Mesenchymal stem cell (in vitro differentiated cells and primary cell): ENCODE measurements at regions not wholly inside any gene's neighbourhood (a gene's known extent, or its start where the extent isn't known, plus 50 kb on each side); places are given as distances from the start of the nearest gene placed in this dataset.

ENCODE experiments used
- DNase-seq: peaks from one replicate; pipeline ENCODE4 v3.0.0-alpha.2; 2013
- H2AFZ ChIP-seq: one replicate; pipeline ENCODE4 v1.6.1; 2013; ENCODE audit warnings: low read depth, mild to moderate bottlenecking, control low read depth, inconsistent platforms, low read length, moderate library complexity
- H2AK5ac ChIP-seq: 2 replicates; pipeline ENCODE4 v1.6.1; 2013; ENCODE audit warnings: low read length, moderate library complexity, mild to moderate bottlenecking, inconsistent platforms; ENCODE audit not compliant: severe bottlenecking
- H2BK120ac ChIP-seq: one replicate; pipeline ENCODE4 v1.6.1; 2013; ENCODE audit warnings: low read depth, mild to moderate bottlenecking, inconsistent platforms, low read length, moderate library complexity
- H2BK12ac ChIP-seq, 2 experiments: one replicate each; pipeline ENCODE4 v1.6.1; 2013; ENCODE audit warnings: inconsistent platforms in 2 of 2, low read length in 2 of 2, mild to moderate bottlenecking in 2 of 2, moderate library complexity in 2 of 2, control low read depth in 1 of 2
- H2BK15ac ChIP-seq: one replicate; pipeline ENCODE4 v1.6.1; 2013; ENCODE audit warnings: mild to moderate bottlenecking, low read depth, inconsistent platforms; ENCODE audit not compliant: poor library complexity, severe bottlenecking
- H2BK5ac ChIP-seq: 2 replicates; pipeline ENCODE4 v1.6.1; 2013; ENCODE audit warnings: low read depth, mild to moderate bottlenecking, low read length, control low read depth, inconsistent platforms; ENCODE audit not compliant: poor library complexity, severe bottlenecking
- H3K14ac ChIP-seq, 2 experiments: one replicate each; pipeline ENCODE4 v1.6.1; 2013; ENCODE audit warnings: inconsistent platforms in 2 of 2, low read length in 2 of 2, control low read depth in 1 of 2, mild to moderate bottlenecking in 1 of 2, moderate library complexity in 1 of 2
- H3K18ac ChIP-seq, 2 experiments: one replicate each; pipeline ENCODE4 v1.6.1; 2013; ENCODE audit warnings: inconsistent platforms in 2 of 2, low read length in 2 of 2, control low read depth in 1 of 2, low read depth in 1 of 2, mild to moderate bottlenecking in 1 of 2
- H3K23ac ChIP-seq, 2 experiments: one replicate each; pipeline ENCODE4 v1.6.1; 2013; ENCODE audit warnings: inconsistent platforms in 2 of 2, low read length in 2 of 2, mild to moderate bottlenecking in 2 of 2, moderate library complexity in 2 of 2, control low read depth in 1 of 2
- H3K27ac ChIP-seq: 2 replicates; pipeline ENCODE4 v1.5.1; 2013; ENCODE audit warnings: mild to moderate bottlenecking, moderate library complexity, low read length, control low read depth, inconsistent platforms; ENCODE audit not compliant: poor library complexity, severe bottlenecking
- H3K27me3 ChIP-seq, 2 experiments: 2 replicates each; pipeline versions ENCODE4 v1.6.1 to v1.7.0; 2013; ENCODE audit warnings: low read length in 2 of 2, mild to moderate bottlenecking in 2 of 2, moderate library complexity in 2 of 2, control low read depth in 1 of 2, inconsistent platforms in 1 of 2; ENCODE audit not compliant: control insufficient read depth in 1 of 2, insufficient read depth in 1 of 2
- H3K36me3 ChIP-seq, 2 experiments: 2 replicates each; pipeline versions ENCODE4 v1.6.1 to v1.7.0; 2013; ENCODE audit warnings: low read length in 2 of 2, control low read depth in 1 of 2, inconsistent platforms in 1 of 2, low read depth in 1 of 2, mild to moderate bottlenecking in 1 of 2; ENCODE audit not compliant: insufficient read depth in 2 of 2, control insufficient read depth in 1 of 2
- H3K4ac ChIP-seq, 2 experiments: one replicate each; pipeline ENCODE4 v1.6.1; 2013; ENCODE audit warnings: inconsistent platforms in 2 of 2, low read length in 2 of 2, mild to moderate bottlenecking in 2 of 2, moderate library complexity in 2 of 2, control low read depth in 1 of 2, low read depth in 1 of 2
- H3K4me1 ChIP-seq: 2 replicates; pipeline ENCODE4 v1.6.1; 2013; ENCODE audit warnings: low read depth, low read length, control low read depth; ENCODE audit not compliant: control insufficient read depth, insufficient read depth
- H3K4me2 ChIP-seq: 2 replicates; pipeline ENCODE4 v1.6.1; 2013; ENCODE audit warnings: low read length, mild to moderate bottlenecking, inconsistent platforms; ENCODE audit not compliant: poor library complexity, severe bottlenecking
- H3K4me3 ChIP-seq, 2 experiments: 2 replicates each; pipeline versions ENCODE4 v1.5.1 to v1.7.0; 2013; ENCODE audit warnings: low read length in 2 of 2, mild to moderate bottlenecking in 2 of 2, control low read depth in 1 of 2, low read depth in 1 of 2; ENCODE audit not compliant: insufficient read depth in 1 of 2
- H3K79me1 ChIP-seq: replicated peaks from 2 replicates; pipeline ENCODE4 v1.6.1; 2013; ENCODE audit warnings: mild to moderate bottlenecking, control low read depth, low read length, inconsistent platforms; ENCODE audit not compliant: poor library complexity, severe bottlenecking
- H3K9ac ChIP-seq: 2 replicates; pipeline ENCODE4 v1.7.0; 2013; ENCODE audit warnings: mild to moderate bottlenecking, low read length, moderate library complexity
- H3K9me3 ChIP-seq: 2 replicates; pipeline ENCODE4 v1.7.0; 2013; ENCODE audit warnings: mild to moderate bottlenecking, low read length; ENCODE audit not compliant: control insufficient read depth
- H4K8ac ChIP-seq: one replicate; pipeline ENCODE4 v1.6.1; 2013; ENCODE audit warnings: inconsistent platforms, mild to moderate bottlenecking, low read length, moderate library complexity
- H4K91ac ChIP-seq: one replicate; pipeline ENCODE4 v1.6.1; 2013; ENCODE audit warnings: mild to moderate bottlenecking, low read length, inconsistent platforms
- WGBS: methylation state at CpG from one replicate; pipeline ENCODE4 v1.1.7; 2013; ENCODE audit warnings: mixed read lengths; 5-methylcytosine and 5-hydroxymethylcytosine counted together

DNA sequence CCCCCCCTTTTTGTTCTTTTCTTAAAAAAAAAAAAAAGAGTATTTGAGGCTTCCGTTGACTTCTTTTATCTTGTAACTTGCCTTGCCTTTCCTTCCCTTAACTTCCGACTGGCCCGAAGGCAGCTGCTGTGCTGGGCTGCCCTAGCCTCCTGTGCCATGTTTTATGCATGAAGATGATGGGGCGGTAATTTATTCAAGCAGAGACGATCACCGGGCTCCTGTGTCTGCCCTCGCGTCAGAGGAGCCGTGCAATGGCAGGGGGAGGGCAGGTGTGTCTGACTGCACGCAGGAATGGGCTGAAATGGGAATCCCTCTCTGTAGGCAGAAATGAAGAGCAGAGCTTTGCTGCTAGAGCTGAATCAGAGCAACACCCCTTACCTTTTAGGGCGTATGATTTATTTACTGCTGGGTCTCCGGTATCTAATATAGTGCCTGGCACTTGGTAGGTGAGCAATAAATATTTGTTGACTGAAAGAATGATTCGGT, 106.3 kb upstream of the RIPOR2 start:
- Histone ChIP-seq H3K4me2 (no peak overlapping the region), H4K8ac (no peak overlapping the region), H2BK15ac (peak overlapping the region; percentile 80), H3K9ac (no peak overlapping the region), H4K91ac (no peak overlapping the region), H2BK12ac (peak overlapping the region; percentile 6 to 7), H3K27ac (no peak overlapping the region), H3K4me1 (no peaks in the 10 kb centered on the region), H3K27me3 (no peaks in the 10 kb centered on the region), H3K4ac (no peak overlapping the region), H3K36me3 (no peaks in the 10 kb centered on the region), H3K79me1 (no peaks in the 10 kb centered on the region), H2BK120ac (no peak overlapping the region), H2BK5ac (no peak overlapping the region), H3K23ac (no peak overlapping the region), H3K4me3 (no peak overlapping the region), H2AFZ (no peak overlapping the region), H3K18ac (peak overlapping the region; percentile 16 to 17), H2AK5ac (no peak overlapping the region), H3K9me3 (no peaks in the 10 kb centered on the region), H3K14ac (no peak overlapping the region)
- WGBS: 94% methylated on average over 11 of the region's 13 CpGs
- DNase-seq: no peak

DNA sequence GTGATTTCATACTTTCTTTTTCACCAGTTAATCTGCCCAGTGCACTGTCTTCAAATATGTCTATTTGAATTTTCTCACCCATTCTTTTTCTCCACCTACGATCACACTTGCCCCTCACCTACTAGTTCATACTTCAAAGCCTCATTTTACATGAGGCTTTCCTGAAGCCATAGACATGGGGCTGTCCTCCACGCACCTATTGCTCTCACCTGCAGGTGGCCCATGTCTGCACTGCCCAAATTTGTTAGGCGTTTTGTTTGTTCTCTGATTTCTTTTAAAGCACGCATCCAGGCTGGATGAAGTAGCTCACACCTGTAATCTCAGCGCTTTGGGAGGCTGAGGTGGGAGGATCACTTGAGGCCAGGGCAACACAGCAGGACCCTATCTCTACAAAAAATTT, 106.8 kb upstream of the RIPOR2 start:
- no peak overlapping the region for H3K9ac ChIP-seq
- no peak overlapping the region for H3K27ac ChIP-seq
- no peak overlapping the region for H2BK12ac ChIP-seq
- no peaks in the 10 kb centered on the region for H3K79me1 ChIP-seq
- no peak overlapping the region for H2BK120ac ChIP-seq
- H3K4me2 ChIP-seq: no peak overlapping the region
- WGBS: 98% methylated on average over 5 of the region's 5 CpGs
- no peak overlapping the region for H3K4ac ChIP-seq
- H3K4me3 ChIP-seq: no peak overlapping the region
- DNase-seq: no peak
- no peaks in the 10 kb centered on the region for H3K36me3 ChIP-seq
- no peak overlapping the region for H3K18ac ChIP-seq
- no peaks in the 10 kb centered on the region for H3K9me3 ChIP-seq
- no peaks in the 10 kb centered on the region for H3K4me1 ChIP-seq
- no peaks in the 10 kb centered on the region for H3K27me3 ChIP-seq
- no peak overlapping the region for H2AFZ ChIP-seq
- H2BK5ac ChIP-seq: no peak overlapping the region
- H2AK5ac ChIP-seq: no peak overlapping the region
- H3K23ac ChIP-seq: no peak overlapping the region
- no peak overlapping the region for H4K8ac ChIP-seq
- no peak overlapping the region for H2BK15ac ChIP-seq
- H3K14ac ChIP-seq: no peak overlapping the region
- no peak overlapping the region for H4K91ac ChIP-seq

DNA sequence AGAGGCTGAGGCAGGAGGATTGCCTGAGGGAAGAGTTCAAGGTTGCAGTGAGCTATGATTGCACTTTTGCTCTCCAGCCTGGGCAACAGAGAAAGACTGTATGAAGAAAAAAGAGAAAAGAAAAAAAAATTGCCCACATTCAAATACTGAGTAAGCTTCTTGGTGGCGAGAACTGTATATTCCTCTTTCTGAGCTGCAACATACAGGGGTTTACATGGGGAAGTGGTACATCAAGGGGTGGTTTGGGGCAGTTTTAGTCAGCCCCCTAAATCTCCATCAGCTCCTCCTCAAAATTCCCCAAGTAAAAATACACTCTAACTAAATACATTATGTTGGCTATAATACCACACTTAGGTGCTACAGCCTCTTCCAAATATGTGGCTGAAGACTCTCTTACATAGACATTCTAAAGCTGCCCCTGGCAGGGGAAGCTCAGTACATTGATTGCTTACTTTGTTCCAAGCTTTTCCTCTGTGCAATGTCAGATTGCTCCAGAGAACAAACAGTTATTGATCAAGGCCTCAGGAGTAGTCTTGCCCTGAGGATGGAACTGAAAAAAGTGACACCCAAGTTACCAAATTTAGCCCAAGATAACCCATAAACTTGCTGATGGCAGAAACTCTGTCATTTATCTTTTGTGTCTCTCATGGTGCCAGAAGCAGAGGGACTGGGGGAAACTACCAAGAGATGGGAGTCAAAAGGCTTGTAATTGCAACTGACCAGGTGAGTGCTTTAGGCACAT, 107.4 kb upstream of the RIPOR2 start:
- Histone ChIP-seq H3K27ac (no peak overlapping the region), H3K36me3 (no peaks in the 10 kb centered on the region), H3K23ac (no peak overlapping the region), H3K9ac (no peak overlapping the region), H2AK5ac (no peak overlapping the region), H3K4me1 (no peaks in the 10 kb centered on the region), H4K91ac (no peak overlapping the region), H2BK5ac (no peak overlapping the region), H3K14ac (no peak overlapping the region), H4K8ac (no peak overlapping the region), H3K4ac (no peak overlapping the region), H3K9me3 (no peaks in the 10 kb centered on the region), H2BK120ac (no peak overlapping the region), H3K4me2 (no peak overlapping the region), H2BK15ac (no peak overlapping the region), H3K4me3 (no peak overlapping the region), H2BK12ac (no peak overlapping the region), H2AFZ (no peak overlapping the region), H3K18ac (no peak overlapping the region), H3K79me1 (no peaks in the 10 kb centered on the region), H3K27me3 (no peaks in the 10 kb centered on the region)
- no peak for DNase-seq
- WGBS: no CpG with 5 or more reads among the region's 1 CpG

DNA sequence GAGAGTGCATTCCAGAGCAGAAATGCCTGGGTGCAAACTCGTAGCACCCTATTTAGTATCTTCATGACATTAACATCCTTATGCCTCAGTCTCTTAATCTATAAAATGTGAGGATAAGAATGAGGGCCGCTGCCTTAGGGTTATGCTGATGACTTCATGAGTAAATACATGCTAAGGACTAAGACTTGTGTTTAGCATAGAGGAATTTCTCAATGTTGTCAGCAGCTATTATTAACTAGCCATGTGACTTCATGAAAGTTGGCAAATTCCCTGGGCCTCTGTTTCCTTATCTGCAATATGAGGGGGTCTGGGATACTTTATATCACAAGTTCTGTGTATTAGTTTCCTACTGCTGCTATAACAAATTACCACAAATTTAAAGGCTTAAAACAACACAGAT, 108.1 kb upstream of the RIPOR2 start:
- no peak overlapping the region for H3K23ac ChIP-seq

More for the DNA sequence above, 108.1 kb upstream of the RIPOR2 start:
- Histone ChIP-seq H2AFZ (no peak overlapping the region), H3K14ac (no peak overlapping the region), H2AK5ac (no peak overlapping the region), H3K27ac (no peak overlapping the region), H3K9me3 (no peaks in the 10 kb centered on the region), H4K8ac (no peak overlapping the region), H3K18ac (no peak overlapping the region), H3K27me3 (no peaks in the 10 kb centered on the region), H3K4ac (no peak overlapping the region), H3K9ac (no peak overlapping the region), H2BK5ac (no peak overlapping the region), H3K4me1 (no peaks in the 10 kb centered on the region), H2BK15ac (no peak overlapping the region), H3K79me1 (no peaks in the 10 kb centered on the region), H4K91ac (no peak overlapping the region), H2BK12ac (no peak overlapping the region), H3K4me3 (no peak overlapping the region), H3K4me2 (no peak overlapping the region), H3K36me3 (no peaks in the 10 kb centered on the region), H2BK120ac (no peak overlapping the region)
- 100% methylated on average over 1 of the region's 2 CpGs for WGBS
- DNase-seq: no peak
